ENCODE measurements at regions not wholly inside any gene's neighbourhood (a gene's known extent, or its start where the extent isn't known, plus 50 kb on each side); places are given as distances from the start of the nearest gene placed in this dataset.
A peak's percentile ranks its signal among the peaks of the same experiment; 100 is the strongest.
"Not testable (repeated sequence)": the region's sequence is repeated elsewhere in the genome, so short reads cannot be mapped to it uniquely, and the experiment has no call there.

DNA sequence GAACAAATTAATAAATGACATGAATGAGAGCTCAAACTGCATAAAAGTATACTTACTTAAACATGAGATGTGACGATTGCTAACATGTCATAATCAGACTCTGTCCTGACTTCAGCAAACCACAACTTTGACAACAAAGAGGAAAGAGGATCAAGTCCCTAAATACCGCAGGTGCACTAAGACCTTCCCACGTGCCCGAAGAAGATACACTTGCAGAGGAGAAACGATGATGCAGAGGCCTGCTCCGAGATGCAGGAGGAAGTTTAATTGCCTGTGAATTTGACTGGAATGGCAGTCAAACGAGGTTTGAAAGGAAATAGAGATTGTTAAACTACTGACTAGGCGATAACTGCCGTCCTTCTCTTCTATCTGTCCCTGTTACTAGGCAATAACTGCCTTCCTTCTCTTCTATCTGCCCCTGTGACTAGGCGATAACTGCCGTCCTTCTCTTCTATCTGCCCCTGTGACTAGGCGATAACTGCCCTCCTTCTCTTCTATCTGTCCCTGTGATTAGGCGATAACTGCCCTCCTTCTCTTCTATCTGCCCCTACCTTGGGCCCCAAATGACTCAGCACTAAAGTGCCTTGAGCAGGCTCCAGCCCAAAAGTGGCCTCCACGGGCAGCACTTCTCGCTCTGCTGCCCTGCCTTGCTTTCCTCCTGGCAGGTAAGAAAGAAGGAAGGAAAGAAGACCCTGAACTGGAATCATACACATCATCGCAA lies 2226.0 kb upstream of the DEFB115 start:
- not testable (repeated sequence) for ATAC-seq, H3K4me3 ChIP-seq, H3K4me1 ChIP-seq, H3K27ac ChIP-seq, H3K27me3 ChIP-seq, H3K36me3 ChIP-seq, H3K9me3 ChIP-seq
- WGBS, 2 donors (ENCODE audit: low coverage in 1 of 2), result 73 to 77% methylated on average over 10 to 12 of the region's 16 CpGs

DNA sequence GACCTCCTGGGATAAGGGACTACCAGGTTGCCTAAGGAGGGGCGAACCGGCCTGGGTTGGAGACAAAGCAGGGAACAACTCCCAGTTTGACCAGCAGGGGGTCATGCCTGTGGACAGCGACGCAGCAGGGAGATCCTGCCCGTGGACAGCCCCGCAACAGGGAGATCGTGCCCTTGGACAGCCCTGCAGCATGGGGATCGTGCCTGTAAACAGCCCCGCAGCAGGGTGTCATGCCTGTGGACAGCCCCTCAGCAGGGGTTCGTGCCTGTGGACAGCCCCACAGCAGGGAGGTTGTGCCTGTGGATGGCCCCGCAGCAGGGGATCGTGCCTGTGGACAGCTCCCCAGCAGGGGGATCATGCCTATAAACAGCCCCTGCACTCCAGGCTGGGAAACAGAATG lies 2213.2 kb upstream of the DEFB115 start:
- ATAC-seq, H3K4me1 ChIP-seq, H3K4me3 ChIP-seq, H3K27me3 ChIP-seq, H3K36me3 ChIP-seq, H3K27ac ChIP-seq, H3K9me3 ChIP-seq: not testable (repeated sequence)
- 78 to 80% methylated on average over 5 to 8 of the region's 12 CpGs for WGBS, 2 donors (ENCODE audit: low coverage in 1 of 2)

DNA sequence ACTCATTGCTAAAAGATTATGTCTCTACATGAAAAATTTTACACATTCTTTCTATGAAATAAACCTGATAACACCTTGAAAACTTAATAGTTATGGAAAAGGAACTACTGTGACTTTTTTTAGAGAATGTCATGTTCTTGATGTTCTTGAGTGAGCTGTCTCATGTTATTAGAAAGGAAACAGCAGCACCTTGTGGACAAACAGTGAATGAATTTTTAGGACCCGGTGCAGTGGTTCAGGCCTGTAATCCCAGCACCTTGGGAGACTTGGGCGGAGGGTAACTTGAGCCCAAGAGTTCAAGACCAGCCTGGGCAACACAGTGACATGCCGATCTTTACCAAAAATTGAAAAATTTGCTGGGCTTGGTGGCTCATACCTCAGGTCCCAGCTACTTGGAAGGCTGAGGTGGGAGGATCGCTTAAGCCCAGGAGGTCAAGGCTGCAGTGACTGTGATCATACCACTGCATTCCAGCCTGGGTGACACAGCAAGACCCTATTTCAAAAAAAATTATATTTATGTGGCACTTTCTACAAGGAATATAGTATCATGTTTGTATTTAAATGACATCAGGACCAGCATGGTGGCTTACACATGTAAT lies 2207.4 kb upstream of the DEFB115 start:
- H3K27me3 ChIP-seq, H3K4me3 ChIP-seq, H3K9me3 ChIP-seq, H3K27ac ChIP-seq, H3K4me1 ChIP-seq, ATAC-seq, H3K36me3 ChIP-seq: not testable (repeated sequence)
- WGBS, 2 donors (ENCODE audit: low coverage in 1 of 2), result 33 to 64% methylated on average over 2 to 4 of the region's 4 CpGs

DNA sequence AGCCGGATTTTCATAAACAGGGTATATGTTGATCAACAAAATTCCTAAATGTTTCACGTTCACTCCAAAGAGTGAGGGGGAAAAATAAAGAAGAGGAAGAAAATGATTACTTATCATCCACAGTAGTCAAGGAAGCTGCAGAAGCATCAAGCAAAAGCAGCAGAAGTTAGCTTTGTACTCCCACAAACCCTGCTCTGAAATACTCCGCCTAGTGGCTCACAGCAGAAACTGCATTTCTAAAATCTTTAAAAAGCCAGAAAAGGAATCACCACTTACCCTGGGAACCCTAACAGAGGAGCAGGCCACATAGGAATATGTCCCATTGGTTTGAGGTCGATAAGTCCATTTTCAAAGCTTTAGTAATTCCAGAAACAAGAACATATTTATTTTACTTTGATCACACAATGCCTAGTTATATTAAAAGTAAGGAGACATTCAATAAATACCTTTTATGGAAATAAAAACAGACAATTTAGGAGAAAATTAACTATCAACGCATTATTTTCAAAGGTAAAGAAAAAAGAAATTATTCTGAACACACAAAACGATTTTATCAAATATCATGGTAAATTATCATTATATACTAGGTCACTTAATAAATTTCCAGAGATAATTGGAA lies 2199.5 kb upstream of the DEFB115 start:
- WGBS, 2 donors (ENCODE audit: low coverage in 1 of 2), result 27 to 28% methylated on average over 6 of the region's 6 CpGs
- not testable (repeated sequence) for H3K4me3 ChIP-seq, H3K27me3 ChIP-seq, H3K27ac ChIP-seq, H3K36me3 ChIP-seq, ATAC-seq, H3K4me1 ChIP-seq
- TF ChIP-seq, protein P1, sequence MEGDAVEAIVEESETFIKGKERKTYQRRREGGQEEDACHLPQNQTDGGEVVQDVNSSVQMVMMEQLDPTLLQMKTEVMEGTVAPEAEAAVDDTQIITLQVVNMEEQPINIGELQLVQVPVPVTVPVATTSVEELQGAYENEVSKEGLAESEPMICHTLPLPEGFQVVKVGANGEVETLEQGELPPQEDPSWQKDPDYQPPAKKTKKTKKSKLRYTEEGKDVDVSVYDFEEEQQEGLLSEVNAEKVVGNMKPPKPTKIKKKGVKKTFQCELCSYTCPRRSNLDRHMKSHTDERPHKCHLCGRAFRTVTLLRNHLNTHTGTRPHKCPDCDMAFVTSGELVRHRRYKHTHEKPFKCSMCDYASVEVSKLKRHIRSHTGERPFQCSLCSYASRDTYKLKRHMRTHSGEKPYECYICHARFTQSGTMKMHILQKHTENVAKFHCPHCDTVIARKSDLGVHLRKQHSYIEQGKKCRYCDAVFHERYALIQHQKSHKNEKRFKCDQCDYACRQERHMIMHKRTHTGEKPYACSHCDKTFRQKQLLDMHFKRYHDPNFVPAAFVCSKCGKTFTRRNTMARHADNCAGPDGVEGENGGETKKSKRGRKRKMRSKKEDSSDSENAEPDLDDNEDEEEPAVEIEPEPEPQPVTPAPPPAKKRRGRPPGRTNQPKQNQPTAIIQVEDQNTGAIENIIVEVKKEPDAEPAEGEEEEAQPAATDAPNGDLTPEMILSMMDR (IDR thresholded peaks at IDR 0.05), result peak in 1 of 4 experiments; percentile 18
- peaks cover 0 to 10% (median 0%) of the 10 kb centered on the region in 3 donors for H3K9me3 ChIP-seq

DNA sequence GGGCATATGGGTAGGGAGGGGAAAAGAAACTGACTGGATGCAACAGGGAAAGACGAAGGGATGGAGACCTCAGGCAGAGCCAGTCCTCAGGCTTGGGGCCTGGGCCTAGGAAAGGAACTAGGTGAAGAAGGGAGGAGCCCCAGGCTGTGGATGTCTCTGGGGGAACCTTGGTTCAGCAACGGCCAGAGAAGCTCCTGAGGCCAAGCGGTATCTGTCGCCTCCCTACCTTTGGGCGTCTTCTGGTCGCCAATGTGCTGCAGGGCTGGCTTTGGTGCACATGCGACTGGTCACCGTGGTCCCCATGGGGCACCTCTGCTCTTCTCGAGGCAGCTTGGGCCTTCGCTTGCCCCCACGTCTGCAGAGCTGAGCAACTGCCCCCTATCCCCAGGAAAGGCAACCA lies 2195.0 kb upstream of the DEFB115 start:
- H3K36me3 ChIP-seq, H3K4me3 ChIP-seq, H3K27me3 ChIP-seq, ATAC-seq, H3K4me1 ChIP-seq, H3K27ac ChIP-seq: not testable (repeated sequence)
- peaks cover 0 to 33% (median 0%) of the 10 kb centered on the region in 3 donors for H3K9me3 ChIP-seq
- WGBS, 2 donors (ENCODE audit: low coverage in 1 of 2), result 70 to 72% methylated on average over 3 to 6 of the region's 11 CpGs

DNA sequence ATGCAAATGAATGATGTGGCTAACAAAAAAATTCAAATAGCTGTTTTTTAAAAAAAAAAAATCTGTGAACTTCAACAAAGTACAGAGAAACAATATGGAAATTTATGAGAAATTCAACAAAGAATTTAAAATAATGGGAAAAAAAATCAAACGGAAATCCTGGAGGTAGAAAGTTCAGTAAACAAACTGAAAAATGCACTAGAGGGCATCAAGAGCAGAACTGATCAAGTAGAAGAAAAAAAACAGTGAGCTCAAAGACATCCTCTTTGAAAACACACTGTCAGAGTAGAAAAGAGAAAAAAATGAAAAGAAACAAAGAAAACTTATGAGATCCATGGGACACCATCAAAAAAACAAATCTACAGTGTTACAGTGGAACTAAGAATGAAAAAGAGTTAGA lies 2191.1 kb upstream of the DEFB115 start:
- H3K4me3 ChIP-seq, ATAC-seq, H3K4me1 ChIP-seq, H3K27ac ChIP-seq, H3K27me3 ChIP-seq, H3K36me3 ChIP-seq: not testable (repeated sequence)
- 0 to 25% methylated on average over 1 of the region's 1 CpG for WGBS, 2 donors (ENCODE audit: low coverage in 1 of 2)
- H3K9me3 ChIP-seq, result peaks cover 0 to 44% (median 0%) of the 10 kb centered on the region in 3 donors

DNA sequence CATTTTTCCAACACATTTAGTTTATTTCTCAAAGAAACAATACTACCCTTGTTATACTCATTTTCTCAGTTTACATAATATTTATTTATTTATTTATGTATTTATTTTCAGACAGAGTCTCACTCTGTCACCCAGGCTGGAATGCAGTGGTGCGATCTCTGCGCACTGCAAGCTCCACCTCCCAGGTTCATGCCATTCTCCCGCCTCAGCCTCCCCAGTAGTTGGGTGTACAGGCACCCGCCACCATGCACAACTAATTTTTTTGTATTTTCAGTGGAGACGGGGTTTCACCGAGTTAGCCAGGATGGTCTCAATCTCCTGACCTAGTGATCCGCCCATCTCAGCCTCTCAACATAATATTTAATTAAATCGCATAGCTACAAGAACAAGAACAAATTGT lies 2183.8 kb upstream of the DEFB115 start:
- H3K27ac ChIP-seq, H3K36me3 ChIP-seq, H3K4me3 ChIP-seq, H3K4me1 ChIP-seq, ATAC-seq, H3K27me3 ChIP-seq: not testable (repeated sequence)
- peaks cover 0 to 11% (median 0%) of the 10 kb centered on the region in 3 donors for H3K9me3 ChIP-seq
- WGBS, 2 donors (ENCODE audit: low coverage in 1 of 2), result 73% methylated on average over 8 of the region's 8 CpGs

DNA sequence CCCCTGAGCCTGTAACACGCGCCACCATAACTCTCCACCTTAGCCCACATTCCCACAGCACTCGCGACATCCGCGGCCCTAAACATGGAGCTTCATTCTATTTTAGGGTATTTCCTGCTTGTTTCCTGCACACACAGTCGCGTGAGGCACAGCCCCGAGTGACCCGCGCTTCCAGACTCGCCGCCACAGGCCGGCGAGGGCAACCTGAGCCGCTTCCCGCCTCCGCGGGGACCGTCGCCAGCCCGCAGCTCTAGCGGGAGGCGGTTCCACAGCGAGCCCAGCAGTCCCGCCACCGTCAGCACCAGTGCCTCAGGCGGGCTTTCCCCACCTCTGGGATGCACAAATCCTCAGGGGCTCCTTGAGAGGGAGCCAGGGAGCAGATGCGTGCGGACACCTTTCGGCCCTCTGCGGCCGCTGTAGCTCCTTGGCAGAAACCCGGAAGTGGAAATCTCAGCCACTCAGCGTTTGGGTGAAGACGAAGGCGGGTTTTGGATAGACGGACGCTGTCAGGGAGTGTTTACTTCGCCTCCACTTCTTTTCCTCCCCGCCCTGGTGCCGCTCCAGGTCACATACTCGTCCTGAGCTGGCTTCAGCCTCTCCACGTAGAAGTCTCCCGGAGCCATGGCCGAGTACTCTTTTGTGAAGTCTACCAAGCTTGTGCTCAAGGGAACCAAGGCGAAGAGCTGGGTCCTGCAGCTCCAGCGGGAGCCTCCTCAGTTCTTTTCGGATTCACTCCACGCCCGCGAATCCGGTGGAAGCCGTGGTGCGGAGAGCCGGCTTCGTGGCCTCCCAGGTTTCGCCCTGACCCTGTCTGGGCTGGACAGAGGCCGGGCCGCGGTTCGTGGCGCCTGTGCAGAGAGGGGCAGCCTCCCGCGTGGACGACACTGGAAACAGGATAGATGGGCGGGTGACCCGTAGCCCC lies 2177.4 kb upstream of the DEFB115 start:
- peak overlapping the region in 1 of 2 donors; percentile 51 for H3K4me3 ChIP-seq
- no peaks in the 10 kb centered on the region for H3K36me3 ChIP-seq
- 41 to 42% methylated on average over 11 to 21 of the region's 68 CpGs for WGBS, 2 donors (ENCODE audit: low coverage in 1 of 2)
- peak; percentile 57 for ATAC-seq
- H3K4me1 ChIP-seq, result no peaks in the 10 kb centered on the region
- H3K9me3 ChIP-seq, result peaks cover 0 to 15% (median 0%) of the 10 kb centered on the region in 3 donors
- TF ChIP-seq POLR2A (IDR thresholded peaks at IDR 0.05), result no peak
- TF ChIP-seq, protein P1 (IDR thresholded peaks at IDR 0.05), result no peak
- no peak for TF ChIP-seq EP300 (IDR thresholded peaks at IDR 0.05)
- TF ChIP-seq POLR2AphosphoS5 (IDR thresholded peaks at IDR 0.05), result no peak
- H3K27me3 ChIP-seq, result no peaks in the 10 kb centered on the region
- peak overlapping the region in 1 of 4 donors; percentile 63 for H3K27ac ChIP-seq

DNA sequence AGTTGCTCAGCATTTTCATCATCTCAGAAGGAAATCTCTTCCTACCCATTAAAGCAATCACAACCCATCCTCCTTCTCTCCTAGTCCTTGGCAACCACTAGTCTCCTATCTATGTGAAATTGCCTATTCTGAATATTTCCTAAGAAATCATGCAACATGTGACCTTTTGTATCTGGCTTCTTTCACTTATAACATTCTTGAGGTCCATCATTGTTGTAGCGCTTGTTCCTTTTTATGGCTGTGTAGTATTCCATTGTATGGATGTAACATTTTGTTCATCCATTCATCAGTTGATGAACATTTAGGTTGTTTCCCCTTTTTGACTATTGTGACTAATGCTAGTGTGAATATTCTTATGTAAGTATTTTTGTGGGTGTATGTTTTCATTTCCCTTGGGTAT lies 2175.8 kb upstream of the DEFB115 start:
- H3K9me3 ChIP-seq, result peaks cover 0 to 15% (median 0%) of the 10 kb centered on the region in 3 donors
- not testable (repeated sequence) for ATAC-seq, H3K36me3 ChIP-seq, H3K27ac ChIP-seq, H3K4me3 ChIP-seq, H3K27me3 ChIP-seq, H3K4me1 ChIP-seq
- WGBS, 2 donors (ENCODE audit: low coverage in 1 of 2), result 0% methylated on average over 1 of the region's 1 CpG

Data from gastroesophageal sphincter (tissue), 4 donors.